GM23338 (cell line): ENCODE measurements at regions not wholly inside any gene's neighbourhood (a gene's known extent, or its start where the extent isn't known, plus 50 kb on each side); places are given as distances from the start of the nearest gene placed in this dataset.

ENCODE experiments used
- CREB1 ChIP-seq: fragments of 250-450 bp; sonication (Bioruptor Pico); IDR thresholded peaks from 2 replicates; pipeline ENCODE4 v1.5.0; 2020; ENCODE audit warnings: low read depth, mild to moderate bottlenecking, moderate library complexity
- EZH2 ChIP-seq: fragments of 200-600 bp; sonication (generic); IDR thresholded peaks from one replicate; pipeline ENCODE4 v1.8.0; 2017; ENCODE audit warnings: antibody characterized with exemption, mild to moderate bottlenecking, low read depth; ENCODE audit not compliant: unreplicated experiment
- EZH2phosphoT487 ChIP-seq: fragments of 200-600 bp; sonication (generic); IDR thresholded peaks from one replicate; pipeline ENCODE4 v1.8.1; 2018; ENCODE audit warnings: antibody characterized with exemption; ENCODE audit not compliant: unreplicated experiment
- POLR2AphosphoS5 ChIP-seq: IDR thresholded peaks from 2 replicates; pipeline ENCODE4 v1.6.1; 2016; ENCODE audit warnings: antibody characterized with exemption, low read depth
- REST ChIP-seq: IDR thresholded peaks from one replicate; pipeline ENCODE4 v1.6.1; 2018; ENCODE audit warnings: antibody characterized with exemption; ENCODE audit not compliant: unreplicated experiment
- STAT1 ChIP-seq: IDR thresholded peaks from one replicate; pipeline ENCODE4 v1.6.1; 2016; ENCODE audit warnings: antibody characterized with exemption; ENCODE audit not compliant: unreplicated experiment
- ZNF114 ChIP-seq: fragments of 250-450 bp; sonication (Bioruptor Pico); IDR thresholded peaks from 2 replicates; pipeline ENCODE4 v1.5.0; 2020; ENCODE audit warnings: mild to moderate bottlenecking, moderate library complexity
- ZNF331 ChIP-seq: fragments of 250-450 bp; sonication (Bioruptor Pico); IDR thresholded peaks from 2 replicates; pipeline ENCODE4 v1.5.0; 2020; ENCODE audit warnings: low read depth, mild to moderate bottlenecking, moderate library complexity
- TF ChIP-seq, protein P1 (sequence below), 2 experiments: fragments of 200-600 bp in 1 of 2; sonication (generic) in 1 of 2; conservative IDR thresholded peaks; 2 replicates each; pipeline versions ENCODE4 v1.5.1 to v1.6.1; 2016 to 2017; ENCODE audit warnings: antibody characterized with exemption in 2 of 2, low read depth in 2 of 2, mild to moderate bottlenecking in 2 of 2, moderate library complexity in 1 of 2

DNA sequence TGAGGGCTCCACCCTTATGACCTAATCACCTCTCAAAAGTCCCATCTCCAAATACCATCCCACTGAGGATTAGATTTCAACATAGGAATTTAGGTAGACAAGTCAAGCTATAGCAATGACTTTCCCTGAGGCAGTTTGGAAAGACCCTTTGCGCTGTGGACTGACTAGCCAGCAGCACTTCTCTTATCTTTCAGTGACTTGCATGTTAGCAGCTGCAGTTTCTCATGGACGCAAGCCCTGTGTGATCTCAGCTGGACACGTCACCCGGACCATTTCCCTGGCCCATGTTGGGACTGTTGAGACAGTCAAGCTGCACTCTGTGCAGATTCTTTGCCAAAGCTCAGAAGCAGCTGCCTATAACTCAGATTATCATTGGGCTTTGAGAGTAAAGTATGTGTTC, 408.1 kb upstream of the USP24 start:
- TF ChIP-seq REST (no peak), ZNF331 (CRISPR knock-in tag) (no peak), CREB1 (CRISPR knock-in tag) (no peak), EZH2 (no peak), EZH2phosphoT487 (no peak), POLR2AphosphoS5 (no peak), ZNF114 (CRISPR knock-in tag) (no peak), STAT1 (no peak)
- TF ChIP-seq, protein P1, sequence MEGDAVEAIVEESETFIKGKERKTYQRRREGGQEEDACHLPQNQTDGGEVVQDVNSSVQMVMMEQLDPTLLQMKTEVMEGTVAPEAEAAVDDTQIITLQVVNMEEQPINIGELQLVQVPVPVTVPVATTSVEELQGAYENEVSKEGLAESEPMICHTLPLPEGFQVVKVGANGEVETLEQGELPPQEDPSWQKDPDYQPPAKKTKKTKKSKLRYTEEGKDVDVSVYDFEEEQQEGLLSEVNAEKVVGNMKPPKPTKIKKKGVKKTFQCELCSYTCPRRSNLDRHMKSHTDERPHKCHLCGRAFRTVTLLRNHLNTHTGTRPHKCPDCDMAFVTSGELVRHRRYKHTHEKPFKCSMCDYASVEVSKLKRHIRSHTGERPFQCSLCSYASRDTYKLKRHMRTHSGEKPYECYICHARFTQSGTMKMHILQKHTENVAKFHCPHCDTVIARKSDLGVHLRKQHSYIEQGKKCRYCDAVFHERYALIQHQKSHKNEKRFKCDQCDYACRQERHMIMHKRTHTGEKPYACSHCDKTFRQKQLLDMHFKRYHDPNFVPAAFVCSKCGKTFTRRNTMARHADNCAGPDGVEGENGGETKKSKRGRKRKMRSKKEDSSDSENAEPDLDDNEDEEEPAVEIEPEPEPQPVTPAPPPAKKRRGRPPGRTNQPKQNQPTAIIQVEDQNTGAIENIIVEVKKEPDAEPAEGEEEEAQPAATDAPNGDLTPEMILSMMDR (conservative IDR thresholded peaks at IDR 0.05; ENCODE audit: low read depth in 2 of 2), result no peak
